Liver (tissue), 3 donors: ENCODE measurements at regions not wholly inside any gene's neighbourhood (a gene's known extent, or its start where the extent isn't known, plus 50 kb on each side); places are given as distances from the start of the nearest gene placed in this dataset.

Source experiments
- CTCF ChIP-seq: fragments of 150-350 bp; IDR thresholded peaks from 2 replicates; pipeline ENCODE4 v1.5.1; 2017; ENCODE audit warnings: improper control_type of control experiment, low read depth, low read length; ENCODE audit not compliant: missing input control
- EGR1 ChIP-seq, 2 donors: IDR thresholded peaks; 2 replicates each; pipeline ENCODE4 v1.6.1; 2016 to 2018; ENCODE audit warnings: antibody characterized with exemption in 2 of 2, low read depth in 2 of 2
- JUND ChIP-seq, 2 donors: IDR thresholded peaks; 2 replicates each; pipeline ENCODE4 v1.6.1; 2016; ENCODE audit warnings: antibody characterized with exemption in 2 of 2
- MAX ChIP-seq: IDR thresholded peaks from 2 replicates; pipeline ENCODE4 v1.6.1; 2016; ENCODE audit warnings: antibody characterized with exemption
- RAD21 ChIP-seq, 2 donors: IDR thresholded peaks; 2 replicates each; pipeline ENCODE4 v1.6.1; 2016; ENCODE audit warnings: antibody characterized with exemption in 2 of 2, mild to moderate bottlenecking in 2 of 2
- REST ChIP-seq: IDR thresholded peaks from 2 replicates; pipeline ENCODE4 v1.6.1; 2016; ENCODE audit warnings: antibody characterized with exemption, mild to moderate bottlenecking
- RXRA ChIP-seq, 2 donors: IDR thresholded peaks; 2 replicates each; pipeline ENCODE4 v1.6.1; 2017 to 2018; ENCODE audit warnings: antibody characterized with exemption in 2 of 2, mild to moderate bottlenecking in 1 of 2
- TAF1 ChIP-seq: conservative IDR thresholded peaks from 2 replicates; pipeline ENCODE4 v1.6.1; 2016; ENCODE audit warnings: antibody characterized with exemption, mild to moderate bottlenecking
- donor health status: healthy.
- donor health status: healthy.

GRCh38 chr5:74301576-74301975 lies 339.0 kb downstream of the ENC1 start:
- TF ChIP-seq CTCF (no peak), REST (no peak), EGR1 (IDR thresholded peaks at IDR 0.05; ENCODE audit: low read depth in 2 of 2) (no peak), RXRA (IDR thresholded peaks at IDR 0.05) (no peak), TAF1 (no peak), MAX (no peak), RAD21 (IDR thresholded peaks at IDR 0.05) (no peak), JUND (IDR thresholded peaks at IDR 0.05) (no peak)
